ENCODE measurements at regions not wholly inside any gene's neighbourhood (a gene's known extent, or its start where the extent isn't known, plus 50 kb on each side); places are given as distances from the start of the nearest gene placed in this dataset.
"Not testable (repeated sequence)": the region's sequence is repeated elsewhere in the genome, so short reads cannot be mapped to it uniquely, and the experiment has no call there.

GRCh38 chr5:98318386-98318785 is 455.1 kb upstream of the RGMB start:
- H3K4me1 ChIP-seq (ENCODE audit: insufficient read depth), result peaks cover 23% of the 10 kb centered on the region
- in situ Hi-C loops (cut with MboI), result no loop called here

GRCh38 chr5:98319299-98320011 is 454.0 kb upstream of the RGMB start:
- Histone ChIP-seq H3K4me3 (no peak overlapping the region), H3K27ac (no peak overlapping the region), H3K27me3 (replicated peaks; ENCODE audit: insufficient read depth) (no peaks in the 10 kb centered on the region), H3F3A (ENCODE audit: insufficient read depth) (peaks cover 10% of the 10 kb centered on the region), H3K79me2 (ENCODE audit: insufficient read depth) (no peaks in the 10 kb centered on the region), H3K4me1 (ENCODE audit: insufficient read depth) (peaks cover 14% of the 10 kb centered on the region), H3K9ac (no peak overlapping the region), H3K9me2 (ENCODE audit: insufficient read depth) (no peaks in the 10 kb centered on the region), H3K4me2 (ENCODE audit: unreplicated experiment) (no peak overlapping the region), H3K36me3 (ENCODE audit: low read depth) (no peaks in the 10 kb centered on the region), H2AFZ (no peak overlapping the region), H3K9me3 (ENCODE audit: low read depth) (no peaks in the 10 kb centered on the region), H4K20me1 (ENCODE audit: insufficient read depth) (no peaks in the 10 kb centered on the region)
- WGBS, 2 experiments (ENCODE audit: low coverage in 1 of 2, low lambda C conversion rate in 2 of 2, missing lambda C conversion rate in 2 of 2), result 86 to 88% methylated on average over 7 of the region's 7 CpGs
- TF ChIP-seq EZH2 (IDR thresholded peaks at IDR 0.05; ENCODE audit: insufficient read depth, poor library complexity, severe bottlenecking) (no peak), EZH2phosphoT487 (IDR thresholded peaks at IDR 0.05; ENCODE audit: insufficient read depth, low read depth) (no peak)
- no peak for DNase-seq
- in situ Hi-C loops (cut with MboI), result no loop called here

More at GRCh38 chr5:98318386-98318785, 455.1 kb upstream of the RGMB start:
- Histone ChIP-seq H2AFZ (no peak overlapping the region), H3K79me2 (ENCODE audit: insufficient read depth) (no peaks in the 10 kb centered on the region), H3K9me2 (ENCODE audit: insufficient read depth) (no peaks in the 10 kb centered on the region), H3K9me3 (ENCODE audit: low read depth) (no peaks in the 10 kb centered on the region), H3K36me3 (ENCODE audit: low read depth) (no peaks in the 10 kb centered on the region), H4K20me1 (ENCODE audit: insufficient read depth) (no peaks in the 10 kb centered on the region), H3F3A (ENCODE audit: insufficient read depth) (peaks cover 20% of the 10 kb centered on the region), H3K4me2 (ENCODE audit: unreplicated experiment) (no peak overlapping the region), H3K27ac (no peak overlapping the region), H3K9ac (no peak overlapping the region), H3K27me3 (replicated peaks; ENCODE audit: insufficient read depth) (no peaks in the 10 kb centered on the region), H3K4me3 (no peak overlapping the region)
- DNase-seq, result no peak
- TF ChIP-seq EZH2phosphoT487 (IDR thresholded peaks at IDR 0.05; ENCODE audit: insufficient read depth, low read depth), result no peak
- no peak for TF ChIP-seq EZH2 (IDR thresholded peaks at IDR 0.05; ENCODE audit: insufficient read depth, poor library complexity, severe bottlenecking)

- in situ Hi-C loops (cut with MboI), result no loop called here
- Histone ChIP-seq H3K9me2 (ENCODE audit: insufficient read depth) (no peaks in the 10 kb centered on the region), H3K4me1 (ENCODE audit: insufficient read depth) (peaks cover 6% of the 10 kb centered on the region), H3F3A (ENCODE audit: insufficient read depth) (peaks cover 2% of the 10 kb centered on the region; the same call in 1 of the 2 replicates), H3K9me3 (ENCODE audit: low read depth) (no peaks in the 10 kb centered on the region), H3K4me2 (ENCODE audit: unreplicated experiment) (no peak overlapping the region), H3K4me3 (no peak overlapping the region), H4K20me1 (ENCODE audit: insufficient read depth) (no peaks in the 10 kb centered on the region), H2AFZ (0 out of 2 replicates have a peak overlapping the region, but pooled peaks have one; percentile 23), H3K27me3 (replicated peaks; ENCODE audit: insufficient read depth) (no peaks in the 10 kb centered on the region), H3K36me3 (ENCODE audit: low read depth) (no peaks in the 10 kb centered on the region), H3K79me2 (ENCODE audit: insufficient read depth) (no peaks in the 10 kb centered on the region), H3K9ac (no peak overlapping the region), H3K27ac (no peak overlapping the region)
- 54 to 63% methylated on average over 2 of the region's 2 CpGs for WGBS, 2 experiments (ENCODE audit: low coverage in 1 of 2, low lambda C conversion rate in 2 of 2, missing lambda C conversion rate in 2 of 2)
- no peak for DNase-seq
- TF ChIP-seq EZH2 (IDR thresholded peaks at IDR 0.05; ENCODE audit: insufficient read depth, poor library complexity, severe bottlenecking), result no peak
- no peak for TF ChIP-seq EZH2phosphoT487 (IDR thresholded peaks at IDR 0.05; ENCODE audit: insufficient read depth, low read depth)
Measured at GRCh38 chr5:98320343-98320742, 453.1 kb upstream of the RGMB start.

- Histone ChIP-seq H3K4me2 (ENCODE audit: unreplicated experiment) (no peak overlapping the region), H3K36me3 (ENCODE audit: low read depth) (no peaks in the 10 kb centered on the region), H3K4me1 (ENCODE audit: insufficient read depth) (no peaks in the 10 kb centered on the region), H4K20me1 (ENCODE audit: insufficient read depth) (no peaks in the 10 kb centered on the region), H3K27ac (no peak overlapping the region), H3K9me3 (ENCODE audit: low read depth) (no peaks in the 10 kb centered on the region), H3K9ac (no peak overlapping the region), H3K4me3 (no peak overlapping the region), H3K79me2 (ENCODE audit: insufficient read depth) (no peaks in the 10 kb centered on the region), H3F3A (ENCODE audit: insufficient read depth) (no peaks in the 10 kb centered on the region), H3K9me2 (ENCODE audit: insufficient read depth) (no peaks in the 10 kb centered on the region), H3K27me3 (replicated peaks; ENCODE audit: insufficient read depth) (no peaks in the 10 kb centered on the region), H2AFZ (peak overlapping the region; percentile 23; the same call in 1 of the 2 replicates)
- no peak for DNase-seq
- WGBS, 2 experiments (ENCODE audit: low coverage in 1 of 2, low lambda C conversion rate in 2 of 2, missing lambda C conversion rate in 2 of 2), result 79 to 87% methylated on average over 3 of the region's 3 CpGs
- TF ChIP-seq EZH2phosphoT487 (IDR thresholded peaks at IDR 0.05; ENCODE audit: insufficient read depth, low read depth), result no peak
- TF ChIP-seq EZH2 (IDR thresholded peaks at IDR 0.05; ENCODE audit: insufficient read depth, poor library complexity, severe bottlenecking), result no peak
- in situ Hi-C loops (cut with MboI), result no loop called here
Measured at GRCh38 chr5:98321361-98321760, 452.1 kb upstream of the RGMB start.

- 26 to 36% methylated on average over 3 of the region's 3 CpGs for WGBS, 2 experiments (ENCODE audit: low coverage in 1 of 2, low lambda C conversion rate in 2 of 2, missing lambda C conversion rate in 2 of 2)
- not testable (repeated sequence) for H2AFZ ChIP-seq; H3K9me2 ChIP-seq (ENCODE audit: insufficient read depth)
Measured at GRCh38 chr5:98325187-98325586, 448.3 kb upstream of the RGMB start.

More at GRCh38 chr5:98325187-98325586, 448.3 kb upstream of the RGMB start:
- H3K27me3 ChIP-seq (replicated peaks; ENCODE audit: insufficient read depth); H3K9ac ChIP-seq; in situ Hi-C loops (cut with MboI); H3K4me2 ChIP-seq (ENCODE audit: unreplicated experiment); H3K79me2 ChIP-seq (ENCODE audit: insufficient read depth); H3K4me3 ChIP-seq; H3K4me1 ChIP-seq (ENCODE audit: insufficient read depth); H4K20me1 ChIP-seq (ENCODE audit: insufficient read depth); H3K9me3 ChIP-seq (ENCODE audit: low read depth); H3K27ac ChIP-seq; DNase-seq; H3F3A ChIP-seq (ENCODE audit: insufficient read depth); H3K36me3 ChIP-seq (ENCODE audit: low read depth): not testable (repeated sequence)

Data from GM23248 (cell line).